ENCODE measurements at regions not wholly inside any gene's neighbourhood (a gene's known extent, or its start where the extent isn't known, plus 50 kb on each side); places are given as distances from the start of the nearest gene placed in this dataset.

GRCh38 chr13:73829416-73829815 is 304.8 kb downstream of the KLF12 start:
- Histone ChIP-seq H3K9me3 (replicated peaks in 1 of 3) (no peaks in the 10 kb centered on the region), H3K36me3 (replicated peaks in 1 of 2) (no peaks in the 10 kb centered on the region), H3K27ac (no peak overlapping the region), H3K4me3 (no peak overlapping the region), H3K4me1 (replicated peaks in 1 of 2) (no peaks in the 10 kb centered on the region), H3K27me3 (no peaks in the 10 kb centered on the region)
- intact Hi-C loops (cut with DNase I): no loop called here
- TF ChIP-seq CTCF (IDR thresholded peaks at IDR 0.05): no peak
- TF ChIP-seq POLR2A (IDR thresholded peaks at IDR 0.05): no peak
- no peak for DNase-seq
- 82 to 100% (median 95%) methylated on average over 1 of the region's 1 CpG for WGBS, 4 donors

- Histone ChIP-seq H3K27ac (no peak overlapping the region), H3K4me1 (replicated peaks in 1 of 2) (no peaks in the 10 kb centered on the region), H3K36me3 (replicated peaks in 1 of 2) (no peaks in the 10 kb centered on the region), H3K27me3 (no peaks in the 10 kb centered on the region), H3K9me3 (replicated peaks in 1 of 3) (no peaks in the 10 kb centered on the region), H3K4me3 (no peak overlapping the region)
- no peak for DNase-seq
- 82 to 91% (median 83%) methylated on average over 4 of the region's 4 CpGs for WGBS, 4 donors
- TF ChIP-seq CTCF (IDR thresholded peaks at IDR 0.05): no peak
- TF ChIP-seq POLR2A (IDR thresholded peaks at IDR 0.05): no peak
- intact Hi-C loops (cut with DNase I): no loop called here
Observed at GRCh38 chr13:73828811-73829210, 305.4 kb downstream of the KLF12 start.

GRCh38 chr13:73827434-73827833 is 306.8 kb downstream of the KLF12 start:
- TF ChIP-seq CTCF (IDR thresholded peaks at IDR 0.05) (no peak), POLR2A (IDR thresholded peaks at IDR 0.05) (no peak)
- no peak for DNase-seq
- no peaks in the 10 kb centered on the region for H3K4me1 ChIP-seq (replicated peaks in 1 of 2)
- no peaks in the 10 kb centered on the region for H3K36me3 ChIP-seq (replicated peaks in 1 of 2)
- H3K27me3 ChIP-seq: no peaks in the 10 kb centered on the region
- intact Hi-C loops (cut with DNase I): no loop called here
- H3K9me3 ChIP-seq (replicated peaks in 1 of 3): no peaks in the 10 kb centered on the region
- WGBS, 4 donors: 71 to 92% (median 85%) methylated on average over 3 of the region's 3 CpGs
- H3K4me3 ChIP-seq: no peak overlapping the region
- no peak overlapping the region for H3K27ac ChIP-seq

GRCh38 chr13:73825143-73825542 is 309.1 kb downstream of the KLF12 start:
- no peaks in the 10 kb centered on the region for H3K9me3 ChIP-seq (replicated peaks in 1 of 3)
- intact Hi-C loops (cut with DNase I): no loop called here
- H3K27ac ChIP-seq: no peak overlapping the region
- H3K36me3 ChIP-seq (replicated peaks in 1 of 2): no peaks in the 10 kb centered on the region
- no peak for TF ChIP-seq CTCF (IDR thresholded peaks at IDR 0.05)
- TF ChIP-seq POLR2A (IDR thresholded peaks at IDR 0.05): no peak
- WGBS, 4 donors: 84 to 94% (median 90%) methylated on average over 3 of the region's 3 CpGs
- no peaks in the 10 kb centered on the region for H3K4me1 ChIP-seq (replicated peaks in 1 of 2)
- H3K27me3 ChIP-seq: no peaks in the 10 kb centered on the region
- no peak for DNase-seq
- H3K4me3 ChIP-seq: no peak overlapping the region
